ENCODE measurements at regions not wholly inside any gene's neighbourhood (a gene's known extent, or its start where the extent isn't known, plus 50 kb on each side); places are given as distances from the start of the nearest gene placed in this dataset.

GRCh38 chr13:30097701-30098100, 209.7 kb downstream of the KATNAL1 start:
- TF ChIP-seq EZH2 (IDR thresholded peaks at IDR 0.05; ENCODE audit: insufficient read depth, poor library complexity, severe bottlenecking), result no peak
- no peak for TF ChIP-seq EZH2phosphoT487 (IDR thresholded peaks at IDR 0.05; ENCODE audit: insufficient read depth, low read depth)
